ENCODE measurements at regions not wholly inside any gene's neighbourhood (a gene's known extent, or its start where the extent isn't known, plus 50 kb on each side); places are given as distances from the start of the nearest gene placed in this dataset.

DNA sequence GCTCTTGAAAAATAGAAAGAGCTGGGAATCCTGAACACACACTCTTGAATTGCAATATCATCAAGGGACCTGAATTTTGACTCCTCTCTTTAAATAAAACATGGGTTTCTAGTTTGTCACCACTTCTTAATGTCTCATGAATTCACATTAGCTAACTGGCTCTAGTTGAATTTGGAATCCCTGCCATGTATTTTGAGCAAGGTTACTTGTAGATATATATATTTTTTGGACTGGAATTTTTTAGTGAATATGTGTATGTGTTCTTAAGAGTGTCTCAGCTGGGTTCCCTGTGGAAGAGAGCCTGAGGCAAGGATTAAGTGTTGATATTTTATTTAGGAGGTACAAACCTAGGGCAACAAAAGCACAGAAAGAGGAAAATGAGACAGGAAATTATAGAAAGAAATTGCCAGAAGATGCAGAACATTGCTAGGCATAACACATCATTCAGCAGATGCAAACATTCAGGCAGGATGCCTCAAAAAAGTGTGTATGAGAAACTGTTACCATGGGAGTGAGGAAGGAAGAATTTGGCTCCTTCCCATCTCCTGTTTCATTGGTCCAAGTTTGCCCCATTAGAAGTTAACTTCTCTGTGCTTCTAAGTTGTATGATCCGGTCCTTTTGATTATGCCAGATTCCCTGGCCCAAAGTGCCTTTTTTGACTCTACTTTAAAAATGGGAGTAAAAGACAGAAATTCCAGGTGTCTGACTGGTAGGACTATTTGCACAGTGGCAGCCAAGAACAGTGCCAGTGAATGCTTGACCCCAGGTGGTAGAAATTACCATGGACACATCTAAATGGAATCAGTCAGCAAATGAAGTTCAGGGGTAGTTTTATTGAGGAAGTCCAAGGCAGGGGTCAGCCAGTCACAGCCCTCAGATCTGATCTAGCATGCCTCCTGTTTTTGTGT, 253.7 kb upstream of the TGFBR2 start:
- H3K36me3 ChIP-seq (ENCODE audit: control insufficient read depth in 5 of 5, insufficient read depth in 5 of 5, low read length in 5 of 5) = no peaks in the 10 kb centered on the region
- peak overlapping the region; percentile 48 for H3K27ac ChIP-seq (ENCODE audit: low read depth, low read length)
- H3K9me3 ChIP-seq (ENCODE audit: control insufficient read depth in 5 of 5, low read length in 5 of 5) = no peaks in the 10 kb centered on the region
- H3K4me3 ChIP-seq (ENCODE audit: low read depth in 1 of 5, low read length in 5 of 5) = peak overlapping the region in 2 of 5 donors; percentile 51 to 61
- peak overlapping the region in 1 of 5 donors; percentile 63 for H3K9ac ChIP-seq (ENCODE audit: low read length in 5 of 5)
- H3K27me3 ChIP-seq (ENCODE audit: control insufficient read depth in 5 of 5, insufficient read depth in 4 of 5, low read length in 5 of 5) = no peaks in the 10 kb centered on the region
- H3K4me1 ChIP-seq (ENCODE audit: control insufficient read depth in 5 of 5, insufficient read depth in 5 of 5, low read length in 5 of 5) = peaks cover 0 to 48% (median 24%) of the 10 kb centered on the region in 5 donors

DNA sequence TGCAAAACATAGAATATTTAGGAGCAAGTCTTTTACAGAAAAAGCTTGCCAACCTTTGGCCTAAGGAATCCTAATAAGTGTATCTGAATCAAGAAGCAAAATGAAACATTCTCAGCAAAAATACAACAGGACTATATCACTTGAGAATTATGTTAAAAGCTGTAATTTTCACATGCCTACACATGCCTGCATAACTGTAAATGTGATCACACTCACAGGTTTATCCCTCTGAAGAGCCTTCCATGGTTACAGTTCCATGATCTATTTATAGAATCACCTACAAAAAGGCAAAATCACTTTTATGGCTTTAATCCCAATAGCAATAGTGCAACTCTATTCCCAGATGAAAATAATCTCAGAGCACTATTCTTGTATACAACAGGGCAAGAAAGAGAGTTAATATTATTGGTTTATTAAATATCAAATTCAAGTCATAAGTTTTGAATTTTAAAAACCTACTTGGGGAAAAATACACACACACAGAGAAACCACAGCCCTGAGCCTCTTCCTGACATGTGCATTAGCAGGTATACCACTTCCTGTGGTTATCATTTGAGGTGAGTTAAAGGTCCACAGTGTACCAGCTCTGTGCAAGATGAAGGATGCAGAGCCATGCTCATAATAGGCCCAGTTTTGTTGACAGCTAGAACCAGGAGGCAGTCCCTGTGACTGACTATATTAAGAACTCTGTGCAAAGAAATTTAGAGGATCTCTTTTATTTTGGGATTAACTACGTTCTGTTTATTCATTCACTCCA, 252.5 kb upstream of the TGFBR2 start:
- H3K9me3 ChIP-seq (ENCODE audit: control insufficient read depth in 5 of 5, low read length in 5 of 5) = no peaks in the 10 kb centered on the region
- no peaks in the 10 kb centered on the region for H3K27me3 ChIP-seq (ENCODE audit: control insufficient read depth in 5 of 5, insufficient read depth in 4 of 5, low read length in 5 of 5)
- peak overlapping the region in 1 of 5 donors; percentile 32 for H3K9ac ChIP-seq (ENCODE audit: low read length in 5 of 5)
- H3K4me1 ChIP-seq (ENCODE audit: control insufficient read depth in 5 of 5, insufficient read depth in 5 of 5, low read length in 5 of 5) = peaks cover 0 to 38% (median 24%) of the 10 kb centered on the region in 5 donors
- H3K4me3 ChIP-seq (ENCODE audit: low read depth in 1 of 5, low read length in 5 of 5) = no peak overlapping the region
- no peaks in the 10 kb centered on the region for H3K36me3 ChIP-seq (ENCODE audit: control insufficient read depth in 5 of 5, insufficient read depth in 5 of 5, low read length in 5 of 5)
- peak overlapping the region; percentile 48 for H3K27ac ChIP-seq (ENCODE audit: low read depth, low read length)

DNA sequence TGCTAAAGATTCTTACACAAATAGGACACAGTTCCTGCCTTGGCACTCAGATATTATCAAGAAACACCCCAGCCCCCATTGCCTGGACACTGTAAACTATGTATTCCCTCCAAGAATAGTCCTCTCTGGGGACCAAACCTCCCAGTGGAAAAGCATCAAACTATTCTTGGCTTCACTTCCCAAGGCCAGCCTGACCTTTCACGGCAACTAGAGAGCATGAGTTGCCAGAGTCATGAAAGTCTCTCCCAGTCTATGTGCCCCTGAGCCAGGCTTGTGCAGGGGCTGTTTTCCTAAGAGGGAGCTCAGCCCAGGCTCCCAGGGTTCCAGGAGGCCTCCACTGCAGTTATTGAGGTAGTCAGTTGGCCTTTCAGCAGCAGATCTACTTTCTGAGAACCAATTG, 251.9 kb upstream of the TGFBR2 start:
- no peak overlapping the region for H3K4me3 ChIP-seq (ENCODE audit: low read depth in 1 of 5, low read length in 5 of 5)
- peak overlapping the region in 1 of 5 donors; percentile 32 for H3K9ac ChIP-seq (ENCODE audit: low read length in 5 of 5)
- H3K27ac ChIP-seq (ENCODE audit: low read depth, low read length) = peak overlapping the region; percentile 48
- H3K9me3 ChIP-seq (ENCODE audit: control insufficient read depth in 5 of 5, low read length in 5 of 5) = no peaks in the 10 kb centered on the region
- H3K27me3 ChIP-seq (ENCODE audit: control insufficient read depth in 5 of 5, insufficient read depth in 4 of 5, low read length in 5 of 5) = no peaks in the 10 kb centered on the region
- H3K36me3 ChIP-seq (ENCODE audit: control insufficient read depth in 5 of 5, insufficient read depth in 5 of 5, low read length in 5 of 5) = no peaks in the 10 kb centered on the region
- peaks cover 0 to 35% (median 22%) of the 10 kb centered on the region in 5 donors for H3K4me1 ChIP-seq (ENCODE audit: control insufficient read depth in 5 of 5, insufficient read depth in 5 of 5, low read length in 5 of 5)

DNA sequence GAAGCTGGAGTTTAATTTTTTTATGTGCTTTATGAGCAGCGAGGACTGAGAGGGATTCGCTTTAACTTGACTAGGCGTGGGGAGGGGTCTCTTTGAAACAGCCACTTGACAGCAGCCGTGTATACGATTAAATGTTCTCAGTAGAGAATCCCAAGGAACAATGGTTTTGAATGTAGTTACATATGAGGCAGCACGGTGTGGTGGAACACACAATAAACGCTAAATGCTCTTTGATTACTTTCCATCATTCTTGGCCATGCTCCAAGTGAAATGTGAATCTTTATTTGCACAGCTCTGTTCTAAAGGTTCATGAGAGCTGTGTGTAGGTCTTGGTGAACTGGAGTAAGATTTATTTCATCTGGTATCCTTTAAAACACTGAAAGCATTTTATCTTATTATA, 251.4 kb upstream of the TGFBR2 start:
- Histone ChIP-seq H3K27ac (ENCODE audit: low read depth, low read length) (peak overlapping the region; percentile 48), H3K4me3 (ENCODE audit: low read depth in 1 of 5, low read length in 5 of 5) (no peak overlapping the region), H3K4me1 (ENCODE audit: control insufficient read depth in 5 of 5, insufficient read depth in 5 of 5, low read length in 5 of 5) (peaks cover 0 to 35% (median 20%) of the 10 kb centered on the region in 5 donors), H3K27me3 (ENCODE audit: control insufficient read depth in 5 of 5, insufficient read depth in 4 of 5, low read length in 5 of 5) (no peaks in the 10 kb centered on the region), H3K9me3 (ENCODE audit: control insufficient read depth in 5 of 5, low read length in 5 of 5) (no peaks in the 10 kb centered on the region), H3K36me3 (ENCODE audit: control insufficient read depth in 5 of 5, insufficient read depth in 5 of 5, low read length in 5 of 5) (no peaks in the 10 kb centered on the region), H3K9ac (ENCODE audit: low read length in 5 of 5) (no peak overlapping the region)

DNA sequence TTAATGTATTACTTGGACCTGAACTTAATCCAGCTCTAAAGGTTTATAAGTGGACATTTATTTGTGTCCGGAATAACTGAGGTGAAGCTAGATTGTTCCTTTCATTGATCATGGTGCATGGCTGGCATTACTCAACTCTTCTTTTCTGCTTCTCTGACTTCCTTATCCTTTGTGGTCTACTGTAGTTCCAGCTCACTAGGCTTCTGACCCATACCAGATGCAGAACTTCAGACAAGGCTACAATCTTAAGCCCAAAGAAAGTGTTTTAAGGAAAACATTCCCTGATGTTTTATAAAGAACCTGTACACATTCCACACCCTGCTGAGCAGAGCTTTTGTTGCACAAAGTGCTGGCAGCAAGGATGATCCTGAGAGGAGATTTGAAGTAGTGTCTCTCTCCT, 250.8 kb upstream of the TGFBR2 start:
- Histone ChIP-seq H3K9me3 (ENCODE audit: control insufficient read depth in 5 of 5, low read length in 5 of 5) (no peaks in the 10 kb centered on the region), H3K4me1 (ENCODE audit: control insufficient read depth in 5 of 5, insufficient read depth in 5 of 5, low read length in 5 of 5) (peaks cover 0 to 35% (median 16%) of the 10 kb centered on the region in 5 donors), H3K27me3 (ENCODE audit: control insufficient read depth in 5 of 5, insufficient read depth in 4 of 5, low read length in 5 of 5) (no peaks in the 10 kb centered on the region), H3K36me3 (ENCODE audit: control insufficient read depth in 5 of 5, insufficient read depth in 5 of 5, low read length in 5 of 5) (no peaks in the 10 kb centered on the region), H3K27ac (ENCODE audit: low read depth, low read length) (no peak overlapping the region), H3K4me3 (ENCODE audit: low read depth in 1 of 5, low read length in 5 of 5) (no peak overlapping the region), H3K9ac (ENCODE audit: low read length in 5 of 5) (no peak overlapping the region)

DNA sequence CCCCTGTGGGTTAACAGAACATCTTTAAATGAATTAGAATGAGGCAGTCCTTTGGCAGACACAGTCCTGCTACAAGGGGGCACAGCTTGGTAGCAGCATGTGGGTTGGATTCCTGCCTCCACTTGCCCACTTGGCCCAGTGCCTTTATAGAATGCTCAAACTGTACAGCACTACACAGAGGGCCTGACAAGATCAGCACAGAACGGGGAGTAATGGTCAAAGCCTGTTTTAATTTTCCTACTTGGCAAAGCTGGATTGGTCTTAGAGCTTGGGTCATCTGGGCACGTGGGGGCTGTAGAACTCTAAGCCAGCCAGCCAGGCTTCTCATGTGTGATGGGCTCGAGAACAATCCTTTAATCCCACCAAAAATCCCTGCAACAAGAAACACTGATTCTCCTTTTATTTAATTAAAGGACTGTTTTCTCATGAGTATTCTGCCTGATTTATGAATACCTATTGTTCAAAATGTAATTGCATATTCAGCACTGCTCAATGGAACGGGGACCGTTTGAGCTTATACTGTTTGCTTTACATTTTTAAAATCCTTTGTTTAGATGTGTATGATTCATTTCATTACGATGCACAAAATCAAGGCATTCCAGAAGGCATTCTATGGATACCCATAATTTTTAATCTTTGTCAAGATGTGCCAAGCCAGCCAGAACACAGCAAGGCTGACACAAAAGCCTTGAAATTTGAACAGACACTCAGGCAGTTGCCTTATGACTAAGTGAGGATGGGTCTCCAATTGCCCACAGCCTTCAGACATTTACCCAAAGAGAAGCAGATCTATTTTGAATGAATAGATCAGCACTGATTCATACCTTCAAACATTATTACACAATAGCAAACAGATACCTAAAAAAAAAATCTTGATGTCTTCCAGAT, 249.3 kb upstream of the TGFBR2 start:
- Histone ChIP-seq H3K4me3 (ENCODE audit: low read depth in 1 of 5, low read length in 5 of 5) (no peak overlapping the region), H3K9me3 (ENCODE audit: control insufficient read depth in 5 of 5, low read length in 5 of 5) (no peaks in the 10 kb centered on the region), H3K4me1 (ENCODE audit: control insufficient read depth in 5 of 5, insufficient read depth in 5 of 5, low read length in 5 of 5) (peaks cover 0 to 35% (median 16%) of the 10 kb centered on the region in 5 donors), H3K36me3 (ENCODE audit: control insufficient read depth in 5 of 5, insufficient read depth in 5 of 5, low read length in 5 of 5) (no peaks in the 10 kb centered on the region), H3K27me3 (ENCODE audit: control insufficient read depth in 5 of 5, insufficient read depth in 4 of 5, low read length in 5 of 5) (no peaks in the 10 kb centered on the region), H3K9ac (ENCODE audit: low read length in 5 of 5) (no peak overlapping the region), H3K27ac (ENCODE audit: low read depth, low read length) (no peak overlapping the region)

DNA sequence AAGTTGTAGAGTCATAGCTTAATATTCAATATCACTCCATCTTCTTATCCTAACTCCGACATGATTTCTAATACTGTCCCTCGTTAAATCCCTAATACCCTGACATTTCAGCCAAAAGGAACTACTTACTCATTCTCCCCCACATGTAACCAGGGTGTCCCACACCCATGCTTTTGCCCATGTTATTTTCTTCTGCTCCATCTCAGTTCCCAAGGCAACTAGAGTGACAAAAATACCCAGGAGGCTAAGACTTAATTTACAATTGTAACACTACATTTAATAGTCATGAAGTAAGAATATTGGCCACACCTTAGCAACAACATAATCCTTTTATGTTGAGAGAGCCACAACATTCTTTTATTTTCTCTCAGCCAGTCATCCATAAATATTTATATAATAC, 248.5 kb upstream of the TGFBR2 start:
- no peaks in the 10 kb centered on the region for H3K36me3 ChIP-seq (ENCODE audit: control insufficient read depth in 5 of 5, insufficient read depth in 5 of 5, low read length in 5 of 5)
- peaks cover 0 to 35% (median 16%) of the 10 kb centered on the region in 5 donors for H3K4me1 ChIP-seq (ENCODE audit: control insufficient read depth in 5 of 5, insufficient read depth in 5 of 5, low read length in 5 of 5)
- H3K27me3 ChIP-seq (ENCODE audit: control insufficient read depth in 5 of 5, insufficient read depth in 4 of 5, low read length in 5 of 5) = no peaks in the 10 kb centered on the region
- no peak overlapping the region for H3K9ac ChIP-seq (ENCODE audit: low read length in 5 of 5)
- H3K27ac ChIP-seq (ENCODE audit: low read depth, low read length) = no peak overlapping the region
- no peak overlapping the region for H3K4me3 ChIP-seq (ENCODE audit: low read depth in 1 of 5, low read length in 5 of 5)
- no peaks in the 10 kb centered on the region for H3K9me3 ChIP-seq (ENCODE audit: control insufficient read depth in 5 of 5, low read length in 5 of 5)

DNA sequence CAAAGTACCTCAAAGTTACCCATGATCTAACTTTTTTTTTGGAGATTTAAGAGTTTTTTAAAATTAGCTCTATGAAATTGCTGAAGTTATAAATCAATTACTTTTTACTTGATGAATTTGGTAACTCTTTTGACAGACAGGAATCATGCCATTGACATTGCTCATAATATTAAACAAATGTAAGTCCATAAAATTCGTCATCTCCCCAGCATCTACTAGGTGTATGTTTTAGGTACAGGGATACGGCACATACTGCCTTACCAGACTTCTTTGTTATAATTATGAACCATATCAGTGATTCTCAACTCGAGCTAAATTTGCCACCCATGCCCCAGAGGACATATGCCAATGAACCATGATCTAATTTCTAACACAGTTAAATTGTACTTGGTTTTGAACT, 247.5 kb upstream of the TGFBR2 start:
- H3K4me3 ChIP-seq (ENCODE audit: low read depth in 1 of 5, low read length in 5 of 5) = no peak overlapping the region
- H3K27ac ChIP-seq (ENCODE audit: low read depth, low read length) = no peak overlapping the region
- H3K27me3 ChIP-seq (ENCODE audit: control insufficient read depth in 5 of 5, insufficient read depth in 4 of 5, low read length in 5 of 5) = no peaks in the 10 kb centered on the region
- peaks cover 0 to 30% (median 13%) of the 10 kb centered on the region in 5 donors for H3K4me1 ChIP-seq (ENCODE audit: control insufficient read depth in 5 of 5, insufficient read depth in 5 of 5, low read length in 5 of 5)
- no peak overlapping the region for H3K9ac ChIP-seq (ENCODE audit: low read length in 5 of 5)
- no peaks in the 10 kb centered on the region for H3K9me3 ChIP-seq (ENCODE audit: control insufficient read depth in 5 of 5, low read length in 5 of 5)
- H3K36me3 ChIP-seq (ENCODE audit: control insufficient read depth in 5 of 5, insufficient read depth in 5 of 5, low read length in 5 of 5) = no peaks in the 10 kb centered on the region

DNA sequence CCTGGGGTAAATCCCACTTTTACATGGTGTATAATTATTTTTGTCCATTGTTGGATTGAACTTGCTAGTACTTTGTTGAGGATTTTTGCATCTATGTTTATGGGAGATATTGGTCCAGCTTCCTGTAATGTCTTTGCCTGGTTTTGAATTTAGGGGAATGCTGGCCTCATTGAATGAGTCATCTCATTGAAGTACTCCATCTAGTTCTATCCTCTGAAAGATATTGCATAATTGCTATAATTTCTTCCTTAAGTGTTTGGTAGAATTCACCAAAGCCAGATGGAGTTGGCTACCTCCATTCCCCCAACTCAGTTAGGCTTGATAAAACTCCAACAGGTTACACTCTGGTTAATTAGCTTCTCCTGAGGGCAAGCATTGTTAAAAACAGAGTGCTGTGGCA, 237.4 kb upstream of the TGFBR2 start:
- Histone ChIP-seq H3K27ac (ENCODE audit: low read depth, low read length) (no peak overlapping the region), H3K9me3 (ENCODE audit: control insufficient read depth in 5 of 5, low read length in 5 of 5) (peaks cover 0 to 3% (median 0%) of the 10 kb centered on the region in 5 donors), H3K27me3 (ENCODE audit: control insufficient read depth in 5 of 5, insufficient read depth in 4 of 5, low read length in 5 of 5) (no peaks in the 10 kb centered on the region), H3K4me1 (ENCODE audit: control insufficient read depth in 5 of 5, insufficient read depth in 5 of 5, low read length in 5 of 5) (peaks cover 4 to 12% (median 8%) of the 10 kb centered on the region in 5 donors), H3K36me3 (ENCODE audit: control insufficient read depth in 5 of 5, insufficient read depth in 5 of 5, low read length in 5 of 5) (peaks cover 0 to 3% (median 0%) of the 10 kb centered on the region in 5 donors), H3K9ac (ENCODE audit: low read length in 5 of 5) (no peak overlapping the region), H3K4me3 (ENCODE audit: low read depth in 1 of 5, low read length in 5 of 5) (no peak overlapping the region)
